SK-N-SH treated with all-trans-retinoic acid at 6 μM for 48 hours (cell line): ENCODE measurements at regions not wholly inside any gene's neighbourhood (a gene's known extent, or its start where the extent isn't known, plus 50 kb on each side); places are given as distances from the start of the nearest gene placed in this dataset.

ENCODE experiments used
- ATAC-seq: fragments of 200-7000 bp; cut with Tn5 transposase; 3 replicates; pipeline ENCODE4 v1.9.1; 2020; ENCODE audit warnings: mild to moderate bottlenecking, moderate library complexity
- ARNTL ChIP-seq: fragments of 450-650 bp; formaldehyde crosslinking; IDR thresholded peaks from 2 replicates; pipeline ENCODE4 v1.5.0; 2020; ENCODE audit warnings: low read depth, mild to moderate bottlenecking, moderate library complexity, borderline replicate concordance
- BACH2 ChIP-seq: fragments of 250-450 bp; sonication (Bioruptor Pico); IDR thresholded peaks from 2 replicates; pipeline ENCODE4 v1.9.0; 2021; ENCODE audit warnings: mild to moderate bottlenecking, borderline replicate concordance
- CSDC2 ChIP-seq: fragments of 250-450 bp; sonication (Bioruptor Pico); IDR thresholded peaks from 2 replicates; pipeline ENCODE4 v1.5.0; 2020; ENCODE audit warnings: mild to moderate bottlenecking, moderate library complexity
- CSRNP3 ChIP-seq: fragments of 250-450 bp; sonication (Bioruptor Pico); IDR thresholded peaks from 2 replicates; pipeline ENCODE4 v1.5.1; 2021; ENCODE audit warnings: mild to moderate bottlenecking, moderate library complexity
- ESRRG ChIP-seq: fragments of 250-450 bp; sonication (Bioruptor Pico); IDR thresholded peaks from 2 replicates; pipeline ENCODE4 v1.6.1; 2021; ENCODE audit warnings: mild to moderate bottlenecking
- GLIS3 ChIP-seq: fragments of 250-450 bp; sonication (Bioruptor Pico); IDR thresholded peaks from 2 replicates; pipeline ENCODE4 v1.5.0; 2020; ENCODE audit warnings: mild to moderate bottlenecking, moderate library complexity
- OSR1 ChIP-seq: fragments of 250-450 bp; sonication (Bioruptor Pico); IDR thresholded peaks from 2 replicates; pipeline ENCODE4 v1.8.0; 2022; ENCODE audit warnings: moderate library complexity, mild to moderate bottlenecking, inconsistent platforms
- PATZ1 ChIP-seq: fragments of 250-450 bp; sonication (Bioruptor Pico); IDR thresholded peaks from 2 replicates; pipeline ENCODE4 v1.8.0; 2020; ENCODE audit warnings: mild to moderate bottlenecking, moderate library complexity, borderline replicate concordance
- PPARA ChIP-seq: fragments of 250-450 bp; sonication (Bioruptor Pico); IDR thresholded peaks from 2 replicates; pipeline ENCODE4 v1.5.0; 2020; ENCODE audit warnings: mild to moderate bottlenecking, borderline replicate concordance
- RARB ChIP-seq: fragments of 250-450 bp; sonication (Bioruptor Pico); IDR thresholded peaks from 2 replicates; pipeline ENCODE4 v1.8.0; 2021; ENCODE audit warnings: mild to moderate bottlenecking, moderate library complexity
- SNAI2 ChIP-seq: fragments of 250-450 bp; sonication (Bioruptor Pico); IDR thresholded peaks from 2 replicates; pipeline ENCODE4 v1.5.0; 2020; ENCODE audit warnings: mild to moderate bottlenecking, moderate library complexity
- TCF4 ChIP-seq: fragments of 250-450 bp; sonication (Bioruptor Pico); IDR thresholded peaks from 2 replicates; pipeline ENCODE4 v1.8.0; 2021; ENCODE audit warnings: mild to moderate bottlenecking, moderate library complexity, borderline replicate concordance
- TOX ChIP-seq: fragments of 250-450 bp; sonication (Bioruptor Pico); IDR thresholded peaks from 2 replicates; pipeline ENCODE4 v1.8.0; 2021; ENCODE audit warnings: mild to moderate bottlenecking, moderate library complexity, borderline replicate concordance
- TSHZ2 ChIP-seq: fragments of 250-450 bp; sonication (Bioruptor Pico); IDR thresholded peaks from 2 replicates; pipeline ENCODE4 v1.5.0; 2020; ENCODE audit warnings: mild to moderate bottlenecking, moderate library complexity
- ZC3H10 ChIP-seq: fragments of 250-450 bp; sonication (Bioruptor Pico); IDR thresholded peaks from 2 replicates; pipeline ENCODE4 v1.5.1; 2021; ENCODE audit warnings: mild to moderate bottlenecking, moderate library complexity
- ZFP3 ChIP-seq: fragments of 250-450 bp; sonication (Bioruptor Pico); IDR thresholded peaks from 2 replicates; pipeline ENCODE4 v1.5.0; 2020; ENCODE audit warnings: mild to moderate bottlenecking, moderate library complexity
- ZFP30 ChIP-seq: fragments of 450-650 bp; formaldehyde crosslinking; IDR thresholded peaks from 2 replicates; pipeline ENCODE4 v1.5.0; 2022; ENCODE audit warnings: mild to moderate bottlenecking, moderate library complexity
- ZNF8 ChIP-seq: fragments of 450-650 bp; formaldehyde crosslinking; IDR thresholded peaks from 2 replicates; pipeline ENCODE4 v1.5.0; 2020; ENCODE audit warnings: mild to moderate bottlenecking, moderate library complexity
- TF ChIP-seq, protein P1 (sequence below): fragments of 250-450 bp; sonication (Bioruptor Pico); IDR thresholded peaks from 2 replicates; pipeline ENCODE4 v1.8.0; 2021; ENCODE audit warnings: low read depth, mild to moderate bottlenecking, moderate library complexity, borderline replicate concordance
- TF ChIP-seq, protein P2 (sequence below): fragments of 250-450 bp; sonication (Bioruptor Pico); IDR thresholded peaks from 2 replicates; pipeline ENCODE4 v1.5.1; 2020; ENCODE audit warnings: low read depth, mild to moderate bottlenecking, moderate library complexity

DNA sequence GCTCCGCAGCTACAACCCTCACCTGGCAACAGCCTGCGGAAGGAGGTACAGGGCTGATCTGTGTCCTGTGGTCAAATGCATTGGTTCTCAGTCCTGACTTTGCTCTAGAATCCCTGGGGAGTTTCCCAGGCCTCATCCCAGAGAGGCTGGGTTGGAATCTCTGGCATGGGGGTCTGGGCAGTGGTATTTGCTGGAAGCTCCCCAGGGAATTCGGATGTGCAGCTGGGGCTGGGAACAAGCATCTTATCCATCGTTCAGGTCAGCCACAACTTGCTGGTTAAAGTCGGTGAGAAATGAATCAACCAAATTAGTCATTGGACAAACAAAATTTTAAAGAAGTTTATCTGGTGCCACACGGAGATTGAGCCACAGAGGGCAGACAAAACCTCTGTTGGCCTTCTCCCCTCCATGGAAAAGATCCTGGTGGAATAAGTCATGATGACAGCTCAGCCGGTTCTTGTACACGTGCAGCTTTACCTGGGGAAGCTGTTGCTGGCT is 231.2 kb downstream of the FOXL1 start (continued):
- TF ChIP-seq, protein P1, sequence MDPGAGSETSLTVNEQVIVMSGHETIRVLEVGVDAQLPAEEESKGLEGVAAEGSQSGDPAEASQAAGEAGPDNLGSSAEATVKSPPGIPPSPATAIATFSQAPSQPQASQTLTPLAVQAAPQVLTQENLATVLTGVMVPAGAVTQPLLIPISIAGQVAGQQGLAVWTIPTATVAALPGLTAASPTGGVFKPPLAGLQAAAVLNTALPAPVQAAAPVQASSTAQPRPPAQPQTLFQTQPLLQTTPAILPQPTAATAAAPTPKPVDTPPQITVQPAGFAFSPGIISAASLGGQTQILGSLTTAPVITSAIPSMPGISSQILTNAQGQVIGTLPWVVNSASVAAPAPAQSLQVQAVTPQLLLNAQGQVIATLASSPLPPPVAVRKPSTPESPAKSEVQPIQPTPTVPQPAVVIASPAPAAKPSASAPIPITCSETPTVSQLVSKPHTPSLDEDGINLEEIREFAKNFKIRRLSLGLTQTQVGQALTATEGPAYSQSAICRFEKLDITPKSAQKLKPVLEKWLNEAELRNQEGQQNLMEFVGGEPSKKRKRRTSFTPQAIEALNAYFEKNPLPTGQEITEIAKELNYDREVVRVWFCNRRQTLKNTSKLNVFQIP = no peak
- TF ChIP-seq CSDC2 (CRISPR knock-in tag) (no peak), ZNF8 (CRISPR knock-in tag) (no peak), CSRNP3 (CRISPR knock-in tag) (no peak), TCF4 (CRISPR knock-in tag) (no peak)

DNA sequence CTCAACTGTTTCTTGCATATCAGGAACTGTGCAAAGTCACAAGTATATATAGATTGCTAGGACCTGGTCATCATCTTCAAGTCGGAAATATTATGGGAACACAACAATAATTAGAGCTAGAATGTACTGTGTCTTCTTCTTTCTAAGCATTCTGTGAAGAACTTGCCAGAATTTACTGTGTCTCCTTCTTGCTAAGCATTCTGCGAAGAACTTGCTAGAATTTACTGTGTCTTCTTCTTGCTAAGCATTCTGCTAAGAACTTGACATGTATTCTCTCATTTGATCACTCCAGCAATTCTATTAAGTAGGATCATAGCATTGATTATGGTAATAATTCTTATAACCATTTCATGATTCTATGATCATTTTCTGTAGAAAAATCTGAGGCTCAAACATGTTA is 231.7 kb downstream of the FOXL1 start:
- TF ChIP-seq PPARA (no peak), ARNTL (CRISPR knock-in tag) (no peak)
- TF ChIP-seq, all 23 proteins: peak for 0
- ATAC-seq = no peak

GRCh38 chr16:86812363-86812970 is 234.1 kb downstream of the FOXL1 start:
- no peak for ATAC-seq
- TF ChIP-seq, protein P2, sequence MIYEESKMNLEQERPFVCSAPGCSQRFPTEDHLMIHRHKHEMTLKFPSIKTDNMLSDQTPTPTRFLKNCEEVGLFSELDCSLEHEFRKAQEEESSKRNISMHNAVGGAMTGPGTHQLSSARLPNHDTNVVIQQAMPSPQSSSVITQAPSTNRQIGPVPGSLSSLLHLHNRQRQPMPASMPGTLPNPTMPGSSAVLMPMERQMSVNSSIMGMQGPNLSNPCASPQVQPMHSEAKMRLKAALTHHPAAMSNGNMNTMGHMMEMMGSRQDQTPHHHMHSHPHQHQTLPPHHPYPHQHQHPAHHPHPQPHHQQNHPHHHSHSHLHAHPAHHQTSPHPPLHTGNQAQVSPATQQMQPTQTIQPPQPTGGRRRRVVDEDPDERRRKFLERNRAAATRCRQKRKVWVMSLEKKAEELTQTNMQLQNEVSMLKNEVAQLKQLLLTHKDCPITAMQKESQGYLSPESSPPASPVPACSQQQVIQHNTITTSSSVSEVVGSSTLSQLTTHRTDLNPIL (CRISPR knock-in tag) = no peak
- TF ChIP-seq TSHZ2 (CRISPR knock-in tag) (no peak), ZFP3 (CRISPR knock-in tag) (no peak), ZC3H10 (CRISPR knock-in tag) (no peak), BACH2 (CRISPR knock-in tag) (no peak), PATZ1 (no peak), TCF4 (CRISPR knock-in tag) (no peak), PPARA (no peak), ZFP30 (CRISPR knock-in tag) (no peak), GLIS3 (CRISPR knock-in tag) (no peak), RARB (CRISPR knock-in tag) (no peak), ARNTL (CRISPR knock-in tag) (no peak), ESRRG (CRISPR knock-in tag) (no peak), CSRNP3 (CRISPR knock-in tag) (no peak), OSR1 (CRISPR knock-in tag) (no peak), SNAI2 (CRISPR knock-in tag) (no peak), TOX (CRISPR knock-in tag) (no peak)
